HG02981 (cell line): ENCODE measurements at regions not wholly inside any gene's neighbourhood (a gene's known extent, or its start where the extent isn't known, plus 50 kb on each side); places are given as distances from the start of the nearest gene placed in this dataset.
A peak's percentile ranks its signal among the peaks of the same experiment; 100 is the strongest.

Source experiments
- ATAC-seq: cut with Tn5 transposase; IDR thresholded peaks from one replicate; pipeline ENCODE4 v1.9.1; 2021; ENCODE audit warnings: mild to moderate bottlenecking, moderate library complexity; ENCODE audit not compliant: unreplicated experiment

DNA sequence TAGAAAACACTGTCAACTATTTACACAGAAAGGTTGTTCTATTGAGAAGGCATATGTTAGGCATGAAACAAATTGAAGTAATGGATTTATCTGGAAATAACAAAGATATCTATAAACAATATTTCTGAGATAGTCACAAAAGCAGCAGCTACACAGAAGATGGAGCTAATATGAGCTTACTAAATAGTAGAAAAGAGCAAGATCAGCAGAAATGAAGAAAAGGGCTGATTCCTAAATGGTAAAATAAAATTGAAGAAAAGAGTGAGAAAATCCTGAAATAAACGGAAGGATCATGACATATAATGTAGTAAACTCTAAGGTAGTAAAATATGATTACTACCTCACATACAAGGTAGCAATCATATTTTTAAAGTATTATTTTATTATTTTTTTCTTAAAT, 1263.9 kb downstream of the FSCB start:
- no peak for ATAC-seq

DNA sequence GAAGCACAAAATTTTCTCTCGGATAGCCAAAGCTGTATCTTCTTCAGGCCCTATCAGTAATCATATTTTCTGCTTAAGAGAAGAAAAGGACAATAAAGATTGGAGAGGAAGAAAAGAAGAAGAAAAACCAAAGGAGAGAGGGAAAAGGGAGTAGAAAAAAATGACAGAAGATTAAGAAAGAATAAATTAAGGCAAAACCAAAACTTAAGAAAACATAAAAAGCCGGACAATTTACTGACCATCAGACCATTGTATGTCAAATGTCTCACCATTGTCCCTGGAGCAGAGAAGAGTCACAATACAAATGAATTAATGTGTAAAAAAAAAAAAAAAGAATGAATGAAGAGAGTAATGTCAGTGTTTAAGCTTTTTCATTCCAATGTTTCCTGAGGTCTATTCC, 1274.8 kb downstream of the FSCB start:
- ATAC-seq: no peak

DNA sequence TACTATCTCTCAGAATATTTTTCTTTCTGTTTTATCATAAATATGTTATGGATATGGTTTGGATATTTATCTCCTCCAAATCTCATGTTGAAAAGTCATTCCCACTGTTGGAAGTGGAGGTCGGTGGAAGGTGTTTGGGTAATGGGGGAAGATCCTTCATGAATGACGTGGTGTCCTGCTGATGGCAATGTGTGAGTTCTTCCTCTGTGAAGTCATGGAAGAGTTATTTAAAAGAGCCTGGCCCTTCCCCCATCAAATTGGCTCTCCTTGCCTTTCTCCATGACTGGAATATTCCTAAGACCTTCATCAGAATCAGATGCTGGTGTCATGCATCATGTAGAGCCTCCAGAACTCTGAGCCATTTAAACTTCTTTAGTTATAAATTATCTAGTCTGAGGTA, 1291.6 kb downstream of the FSCB start:
- no peak for ATAC-seq

DNA sequence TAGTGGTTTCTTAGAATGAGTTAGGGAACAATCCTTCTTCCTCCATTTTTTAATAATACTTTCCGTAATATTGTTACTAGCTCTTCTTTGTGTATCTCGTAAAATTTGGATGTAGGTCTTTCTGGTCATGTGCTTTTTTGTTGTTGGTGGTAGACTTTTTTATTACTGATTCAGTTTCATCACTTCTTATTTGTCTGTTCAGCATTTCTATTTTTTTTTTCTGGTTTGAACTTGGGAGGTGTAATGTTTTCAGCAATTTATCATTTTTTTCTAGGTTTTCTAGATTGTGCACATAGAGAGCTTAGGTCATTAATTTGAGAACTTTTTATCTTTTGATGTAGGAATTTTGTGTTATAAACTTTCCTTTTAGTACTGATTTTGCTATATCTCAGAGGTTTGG, 1299.9 kb downstream of the FSCB start:
- no peak for ATAC-seq

DNA sequence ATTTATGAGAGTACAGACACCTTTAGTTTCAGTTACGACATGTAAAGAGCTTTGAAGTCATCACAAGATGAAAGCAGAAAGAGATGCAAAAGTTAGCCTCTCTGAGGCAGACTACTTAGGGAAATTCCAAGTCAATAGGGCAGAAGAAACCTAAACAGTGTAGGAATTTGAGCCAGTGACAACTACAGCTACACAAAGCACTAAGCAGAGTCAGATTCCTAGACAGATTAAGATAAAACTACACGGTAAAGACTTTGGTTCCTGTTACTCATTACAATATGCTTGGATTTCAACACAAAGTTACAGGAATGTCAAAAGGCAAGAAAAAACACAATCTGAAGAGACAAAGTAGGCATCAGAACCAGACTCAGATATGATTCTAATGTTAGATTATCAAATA, 1302.3 kb downstream of the FSCB start:
- ATAC-seq: no peak

DNA sequence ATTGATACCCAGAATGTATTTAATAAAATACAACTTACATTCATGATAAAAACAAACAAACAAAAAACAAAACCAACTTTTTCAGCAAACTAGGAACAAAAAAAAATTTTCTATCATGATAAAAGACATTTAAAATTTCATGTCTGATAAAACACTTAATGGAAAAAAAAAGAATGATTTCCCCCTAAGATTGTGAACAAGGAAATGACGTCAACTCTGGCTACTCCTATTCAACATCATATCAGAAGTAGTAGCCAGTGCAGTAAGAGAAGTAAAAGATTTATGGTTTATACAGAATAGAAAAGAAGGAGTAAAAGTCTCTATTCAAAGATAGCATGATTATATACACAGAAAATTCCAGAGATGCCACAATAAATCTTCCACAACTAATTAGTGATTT, 1306.6 kb downstream of the FSCB start:
- ATAC-seq: no peak

DNA sequence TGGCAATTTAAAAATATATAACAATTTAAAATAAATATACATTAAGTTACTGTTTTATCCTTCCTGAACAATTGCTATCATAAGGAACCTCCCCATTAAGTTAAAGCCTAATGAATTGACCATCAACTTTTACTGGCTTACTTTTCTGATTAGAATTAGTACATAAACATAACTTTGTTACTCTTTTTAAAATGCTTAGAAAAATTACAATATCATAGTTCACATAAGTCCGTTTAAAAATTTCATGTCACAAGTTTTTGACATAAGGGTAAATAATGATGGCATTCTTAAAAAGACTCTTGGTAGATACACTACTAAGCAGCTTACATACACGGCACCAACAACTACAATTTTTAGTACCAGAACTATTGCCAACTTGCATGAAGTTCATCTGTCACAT, 1308.6 kb downstream of the FSCB start:
- no peak for ATAC-seq

DNA sequence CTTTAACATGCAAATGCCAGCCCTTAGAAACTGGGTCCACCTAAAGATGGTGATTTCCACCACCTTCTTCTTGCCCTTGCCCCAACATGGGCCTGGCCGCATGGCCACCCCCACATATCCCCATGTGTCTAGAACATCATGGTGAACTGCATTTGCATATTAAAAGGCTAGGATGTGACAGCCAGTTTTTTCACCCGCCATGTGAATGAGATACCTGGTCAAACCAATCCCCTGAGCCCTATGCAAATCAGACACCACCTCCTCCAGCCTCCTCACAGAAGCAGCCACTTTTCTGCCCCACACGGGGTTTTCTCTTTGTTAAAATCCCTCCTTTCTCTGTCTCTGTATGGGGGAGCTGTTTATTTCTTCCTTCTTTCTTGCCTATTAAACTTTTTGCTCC, 1322.5 kb downstream of the FSCB start:
- no peak for ATAC-seq

DNA sequence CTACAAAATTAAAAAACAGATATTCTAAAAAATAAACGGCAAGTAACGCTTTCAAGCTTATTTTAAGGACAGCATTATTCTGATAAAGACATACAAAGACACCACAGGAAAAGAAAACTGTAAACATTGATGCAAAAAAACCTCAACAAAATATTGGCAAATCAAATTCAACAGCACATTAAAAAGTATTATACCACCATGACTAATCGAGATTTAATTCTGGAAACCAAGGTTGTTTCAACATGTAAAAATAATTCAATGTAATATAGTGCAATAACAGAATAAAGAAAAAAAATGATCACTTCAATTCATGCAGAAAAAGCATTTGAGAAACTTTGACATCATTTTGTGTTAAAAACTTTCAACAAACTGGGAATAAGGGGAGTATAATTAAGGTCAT, 1323.2 kb downstream of the FSCB start:
- ATAC-seq: no peak

DNA sequence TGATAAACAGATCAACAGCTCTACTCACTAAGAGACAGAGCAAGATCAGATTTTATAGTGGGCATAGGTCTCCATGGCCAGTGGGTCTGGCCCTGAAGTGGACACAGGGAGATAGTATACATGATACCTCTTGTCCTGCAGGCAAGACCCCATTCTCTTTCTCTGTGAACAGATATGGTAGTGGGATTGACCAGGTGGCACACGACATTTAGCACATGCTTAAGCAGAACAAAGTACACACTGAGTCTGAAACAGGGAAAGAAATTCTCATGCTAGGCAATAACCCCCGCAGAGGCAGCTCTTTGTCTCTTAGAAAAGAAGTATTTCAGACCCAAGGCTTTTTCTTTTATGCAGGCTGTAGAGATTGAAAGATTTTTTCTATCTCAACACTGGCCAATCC, 1331.2 kb downstream of the FSCB start:
- no peak for ATAC-seq

DNA sequence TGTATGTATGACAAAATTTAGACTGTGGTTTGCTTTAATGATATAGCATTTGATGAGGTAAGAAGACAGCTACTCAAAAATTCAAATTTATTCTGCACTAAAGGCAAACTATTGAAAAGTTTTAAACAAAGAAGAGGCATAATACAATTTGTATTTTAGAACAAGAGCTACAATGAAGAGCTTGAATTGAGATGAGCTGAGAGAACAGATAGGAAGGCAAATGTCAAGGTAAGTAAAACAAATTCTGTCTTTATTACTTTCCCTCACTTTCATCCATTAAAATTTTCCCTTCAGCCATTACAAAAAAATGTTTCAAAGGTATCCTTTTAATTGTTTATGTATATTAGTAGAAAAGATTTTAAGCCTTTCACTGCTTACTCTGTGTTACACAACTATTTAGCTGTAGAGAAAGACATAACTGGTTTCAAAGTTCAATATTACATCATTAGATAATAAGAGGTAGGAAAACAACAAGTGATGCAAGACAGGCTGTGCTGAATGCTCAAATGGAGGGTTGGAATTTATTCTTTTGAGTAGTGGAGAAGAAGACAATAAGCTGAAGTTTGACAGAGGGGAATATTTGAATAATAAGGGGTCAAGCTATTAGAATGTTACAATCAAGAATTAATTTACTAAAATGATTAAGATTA, 1334.1 kb downstream of the FSCB start:
- ATAC-seq: no peak

DNA sequence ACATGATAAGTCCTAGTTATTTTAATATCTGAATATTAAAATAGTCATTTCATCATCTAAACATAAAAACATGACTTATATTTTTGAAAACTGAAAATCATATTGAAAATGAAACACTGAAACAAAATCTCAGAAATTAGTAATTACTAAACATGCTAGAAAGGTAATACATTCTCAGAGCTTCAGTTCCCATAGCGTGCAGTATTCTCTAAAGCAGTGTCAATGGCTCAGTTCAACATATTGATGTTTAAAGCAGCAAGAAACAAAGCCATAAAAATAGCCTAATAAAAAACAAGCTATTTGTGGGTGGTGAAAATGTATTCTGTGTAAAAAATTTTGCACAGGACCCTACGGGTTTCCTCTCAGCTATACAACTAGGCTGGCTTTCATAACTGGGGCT, 1337.4 kb downstream of the FSCB start:
- no peak for ATAC-seq

DNA sequence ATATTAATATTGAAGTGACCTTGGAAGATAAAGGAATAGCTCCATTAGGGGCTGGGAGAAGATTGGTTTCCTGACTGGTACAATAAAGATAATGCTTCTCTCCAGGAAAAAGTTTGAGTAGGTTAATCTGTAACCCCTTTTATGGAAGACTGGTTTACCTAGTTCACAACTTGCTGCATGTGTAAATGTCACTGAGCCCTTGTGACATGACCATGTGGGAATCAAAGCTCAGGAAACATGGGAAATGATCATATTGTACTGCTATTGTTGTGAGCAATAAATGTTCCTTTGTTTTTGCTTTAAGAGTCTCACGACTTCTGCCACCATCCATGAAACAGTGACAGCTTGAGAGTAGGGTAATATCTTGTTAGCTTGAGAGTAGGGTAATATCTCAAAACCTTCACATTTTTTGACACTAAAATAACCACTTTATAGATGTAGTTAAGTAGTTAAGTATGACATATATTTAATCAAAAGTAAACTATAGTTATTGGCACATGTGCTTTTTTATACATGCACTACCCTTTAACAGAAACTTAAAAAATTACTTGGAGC, 1338.6 kb downstream of the FSCB start:
- ATAC-seq: no peak

DNA sequence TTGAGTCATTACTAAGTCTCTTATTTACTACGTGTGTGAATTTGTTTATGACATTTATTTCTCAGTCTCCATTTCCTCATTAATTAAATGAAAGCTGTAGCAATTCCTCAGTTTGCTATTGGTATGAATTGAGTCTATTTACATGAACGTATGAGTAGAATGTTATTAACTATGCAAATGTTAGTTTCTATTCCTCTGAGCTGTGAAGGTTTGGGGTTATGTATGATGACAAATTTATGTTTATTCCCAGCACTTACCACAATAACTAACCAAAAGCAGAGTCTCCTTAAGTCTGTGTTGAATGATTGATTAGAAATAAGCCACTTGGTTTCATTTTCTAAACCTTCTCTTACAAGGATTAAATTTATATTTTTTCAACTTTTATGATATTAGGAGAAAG, 1340.9 kb downstream of the FSCB start:
- peak; percentile 82 for ATAC-seq

DNA sequence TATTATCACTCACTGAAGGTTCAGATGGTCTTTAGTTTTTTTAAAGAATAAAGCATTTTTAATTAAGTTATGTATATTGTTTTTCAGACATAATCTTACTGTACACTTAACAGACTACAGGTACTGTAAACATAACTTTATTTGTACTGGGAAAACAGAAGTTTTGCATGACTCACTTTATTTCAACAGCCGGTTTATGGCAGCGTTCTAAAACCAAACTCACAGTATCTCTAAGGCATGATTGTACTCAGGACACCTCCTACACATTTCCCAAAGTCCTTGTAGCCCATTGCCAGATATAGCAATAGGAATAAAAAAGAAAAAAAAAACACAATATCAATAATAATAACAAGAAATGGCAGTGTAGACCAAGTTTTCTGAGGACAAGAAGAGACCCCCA, 1341.4 kb downstream of the FSCB start:
- ATAC-seq: no peak

DNA sequence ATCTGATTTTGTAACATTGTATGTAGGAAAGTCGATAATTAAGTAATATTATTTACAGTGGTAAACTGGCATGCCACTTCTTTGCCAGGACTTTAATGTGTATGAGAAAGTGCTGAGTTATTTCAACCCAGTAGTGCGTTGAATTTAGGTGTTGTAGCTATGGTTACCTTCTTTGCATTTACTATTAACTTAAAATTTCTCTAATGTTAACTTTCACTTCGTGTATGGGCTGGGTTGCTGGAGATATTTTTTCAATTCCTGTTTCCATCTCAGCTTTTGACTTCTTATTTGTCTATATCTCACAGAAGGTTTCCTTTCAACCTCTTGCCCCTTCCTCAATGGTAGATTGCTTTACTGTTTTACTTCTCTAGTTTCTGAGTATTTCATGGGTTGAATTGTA, 1345.6 kb downstream of the FSCB start:
- ATAC-seq: peak; percentile 56

DNA sequence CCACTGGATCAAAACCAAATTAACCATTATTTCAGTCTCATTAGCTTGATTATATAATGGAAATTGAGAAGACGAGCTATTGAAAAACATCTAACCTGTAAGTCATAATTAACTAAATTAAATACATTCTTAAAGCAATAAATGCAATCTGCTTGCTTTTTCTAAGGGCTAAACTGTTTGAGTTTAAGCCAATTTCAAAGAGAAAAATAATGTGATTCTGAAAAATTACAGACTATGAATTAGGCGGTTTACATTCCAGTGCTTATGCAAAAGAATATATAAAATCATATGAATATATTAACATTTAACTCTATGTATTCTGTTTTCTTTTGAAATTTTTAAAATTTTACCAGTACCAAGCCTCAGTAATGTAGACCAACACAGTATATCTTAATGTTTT, 1349.4 kb downstream of the FSCB start:
- no peak for ATAC-seq

DNA sequence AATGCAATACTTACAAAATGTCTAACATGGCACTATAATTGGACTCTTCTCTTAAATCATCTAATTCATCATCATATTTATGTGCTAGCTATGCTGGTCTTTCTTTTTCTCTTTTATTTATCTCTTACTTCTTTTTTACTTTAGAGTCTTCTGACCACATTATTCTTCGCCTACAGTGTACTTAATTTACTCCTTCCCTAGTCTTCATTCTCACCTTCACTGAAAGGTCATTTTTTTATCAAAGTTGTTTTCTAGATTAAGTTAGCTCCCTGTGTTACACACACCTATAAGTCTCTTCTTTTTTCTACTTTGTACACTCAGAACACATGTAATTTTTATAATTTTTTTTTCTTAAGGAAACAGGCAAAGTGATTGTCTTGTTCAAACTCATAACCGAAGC, 1351.2 kb downstream of the FSCB start:
- no peak for ATAC-seq

DNA sequence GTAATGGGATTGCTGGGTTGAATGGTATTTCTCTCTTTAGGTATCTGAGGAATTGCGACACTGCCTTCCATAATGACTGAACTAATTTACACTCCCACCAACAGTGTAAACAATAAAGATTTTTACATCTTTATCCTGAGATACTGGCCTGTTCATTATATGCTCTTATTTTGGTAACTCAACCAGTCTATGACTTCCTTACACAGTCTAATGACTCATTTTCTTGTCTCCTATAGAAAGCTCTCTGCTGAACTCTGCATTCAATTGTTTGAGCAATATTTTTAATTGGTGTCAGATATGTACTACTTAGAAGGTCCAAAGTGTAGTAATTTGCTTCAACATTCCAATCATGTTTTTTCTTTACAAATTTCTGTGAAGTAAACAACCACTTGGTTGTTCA, 1351.8 kb downstream of the FSCB start:
- no peak for ATAC-seq

DNA sequence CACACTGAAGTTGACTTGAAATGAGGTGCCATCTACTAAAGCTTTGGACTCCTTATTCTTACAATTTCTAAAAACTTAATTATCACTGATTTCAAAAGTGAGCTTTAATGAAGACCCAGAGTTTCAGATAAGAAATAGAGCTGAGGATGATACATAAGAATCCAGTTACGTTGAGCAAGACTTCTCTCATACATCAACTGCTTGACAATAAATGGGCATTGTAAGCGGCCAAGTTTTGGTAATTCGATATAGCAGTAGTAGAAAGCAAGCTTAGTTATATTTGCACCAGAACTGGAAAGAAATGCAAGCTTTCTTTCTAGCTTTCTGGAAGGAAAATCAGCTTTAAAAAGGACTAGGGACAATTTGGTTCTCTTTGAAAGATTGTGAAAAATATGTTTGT, 1359.6 kb downstream of the FSCB start:
- ATAC-seq: no peak

DNA sequence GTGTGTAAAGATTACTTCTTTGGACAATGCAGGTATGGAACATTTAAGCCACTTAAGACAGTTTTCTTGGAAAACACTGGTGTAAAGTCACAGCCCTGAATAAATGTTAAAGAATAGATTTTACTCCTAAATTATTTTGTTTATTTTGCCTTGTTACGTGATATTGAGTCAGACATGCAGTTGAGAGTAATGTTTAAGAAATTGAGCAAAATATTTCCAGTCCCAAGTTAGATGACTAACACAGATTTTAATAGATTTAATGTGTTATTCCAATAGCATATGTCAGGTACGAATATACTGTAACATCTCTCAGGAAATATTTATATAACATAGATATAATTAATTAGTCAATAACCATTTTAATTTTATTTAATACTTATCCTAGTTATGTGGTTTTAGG, 1361.7 kb downstream of the FSCB start:
- ATAC-seq: no peak

DNA sequence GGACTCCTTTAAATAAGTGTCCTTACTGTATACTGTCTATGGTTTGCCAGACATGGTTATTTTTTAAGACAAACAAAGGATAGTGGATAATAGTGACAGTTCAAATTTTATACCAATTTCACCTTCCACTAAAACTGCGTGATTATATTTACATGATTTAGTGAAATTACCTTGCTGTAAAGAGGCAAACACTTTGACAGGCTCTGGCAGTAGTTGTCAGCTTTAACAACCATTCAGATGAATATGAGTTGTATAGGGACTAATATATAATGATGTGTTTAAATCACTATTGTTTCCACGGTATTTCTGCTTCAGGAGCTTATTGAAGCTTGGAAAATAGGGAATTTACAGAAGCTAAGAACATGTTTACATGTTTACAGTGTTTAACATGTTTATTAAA, 1364.0 kb downstream of the FSCB start:
- ATAC-seq: no peak

DNA sequence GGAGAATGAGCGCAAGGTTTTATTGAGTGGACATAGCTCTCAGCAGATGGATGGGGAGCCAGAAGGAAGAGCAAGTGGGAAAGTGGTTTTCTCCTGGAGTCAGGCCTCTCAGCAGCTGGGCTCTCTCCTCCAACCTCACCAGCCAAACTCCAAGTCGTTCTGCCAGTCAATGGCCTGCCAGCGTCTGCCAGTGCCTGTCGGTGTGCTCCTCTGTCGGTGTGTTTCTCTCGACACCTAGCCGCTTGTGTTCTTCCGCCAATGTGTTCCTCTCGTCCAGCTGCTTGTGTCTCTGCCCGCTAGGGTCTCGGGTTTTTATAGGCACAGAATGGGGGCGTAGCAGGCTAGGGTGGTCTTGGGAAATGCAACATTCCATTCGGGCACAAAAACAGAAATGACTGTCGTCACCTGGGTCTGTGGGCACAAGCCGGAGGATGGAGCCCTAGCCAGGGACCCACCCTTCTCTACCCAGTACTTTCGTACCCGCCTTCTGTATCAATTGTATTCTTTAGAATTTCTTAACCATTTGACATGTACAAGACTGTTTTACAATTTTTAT, 1365.4 kb downstream of the FSCB start:
- no peak for ATAC-seq
